PFSK-1 (cell line): ENCODE measurements at regions not wholly inside any gene's neighbourhood (a gene's known extent, or its start where the extent isn't known, plus 50 kb on each side); places are given as distances from the start of the nearest gene placed in this dataset.

ENCODE experiments used
- POLR2AphosphoS5 ChIP-seq: IDR thresholded peaks from 2 replicates; pipeline ENCODE4 v1.6.1; 2012; ENCODE audit warnings: low read depth, mild to moderate bottlenecking, control low read depth, low read length, moderate library complexity
- TAF1 ChIP-seq: IDR thresholded peaks from 2 replicates; pipeline ENCODE4 v1.6.1; 2012; ENCODE audit warnings: low read length, control low read depth, borderline replicate concordance; ENCODE audit not compliant: insufficient read depth
- TF ChIP-seq, protein P1 (sequence below), 2 experiments: IDR thresholded peaks; 2 replicates each; pipeline versions ENCODE4 v1.6.1 to v1.8.0; 2011 to 2012; ENCODE audit warnings: low read depth in 2 of 2, low read length in 2 of 2, control low read depth in 1 of 2, inconsistent platforms in 1 of 2, mild to moderate bottlenecking in 1 of 2, moderate library complexity in 1 of 2; ENCODE audit not compliant: insufficient read depth in 1 of 2

DNA sequence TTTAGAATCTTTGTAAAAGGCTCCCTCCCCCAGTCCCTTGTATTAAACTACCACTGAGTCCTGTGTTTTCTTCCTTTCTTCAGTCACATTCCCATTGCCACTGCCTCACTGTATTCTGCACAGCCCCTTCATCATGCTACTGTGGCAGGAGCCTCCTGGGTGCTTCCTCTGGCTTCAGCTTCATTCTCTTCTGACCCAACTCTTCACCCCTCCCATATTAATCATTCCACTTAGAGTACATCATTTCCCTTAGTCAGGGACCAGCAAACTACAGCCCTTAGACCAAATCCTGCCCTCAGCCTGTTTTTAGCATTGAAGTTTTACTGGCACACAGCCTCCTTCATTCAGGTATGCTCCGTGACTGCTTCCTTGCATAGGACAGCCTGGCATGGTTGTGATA is 127.7 kb upstream of the MTNR1B start:
- TF ChIP-seq TAF1 (no peak), POLR2AphosphoS5 (no peak)
- TF ChIP-seq, protein P1, sequence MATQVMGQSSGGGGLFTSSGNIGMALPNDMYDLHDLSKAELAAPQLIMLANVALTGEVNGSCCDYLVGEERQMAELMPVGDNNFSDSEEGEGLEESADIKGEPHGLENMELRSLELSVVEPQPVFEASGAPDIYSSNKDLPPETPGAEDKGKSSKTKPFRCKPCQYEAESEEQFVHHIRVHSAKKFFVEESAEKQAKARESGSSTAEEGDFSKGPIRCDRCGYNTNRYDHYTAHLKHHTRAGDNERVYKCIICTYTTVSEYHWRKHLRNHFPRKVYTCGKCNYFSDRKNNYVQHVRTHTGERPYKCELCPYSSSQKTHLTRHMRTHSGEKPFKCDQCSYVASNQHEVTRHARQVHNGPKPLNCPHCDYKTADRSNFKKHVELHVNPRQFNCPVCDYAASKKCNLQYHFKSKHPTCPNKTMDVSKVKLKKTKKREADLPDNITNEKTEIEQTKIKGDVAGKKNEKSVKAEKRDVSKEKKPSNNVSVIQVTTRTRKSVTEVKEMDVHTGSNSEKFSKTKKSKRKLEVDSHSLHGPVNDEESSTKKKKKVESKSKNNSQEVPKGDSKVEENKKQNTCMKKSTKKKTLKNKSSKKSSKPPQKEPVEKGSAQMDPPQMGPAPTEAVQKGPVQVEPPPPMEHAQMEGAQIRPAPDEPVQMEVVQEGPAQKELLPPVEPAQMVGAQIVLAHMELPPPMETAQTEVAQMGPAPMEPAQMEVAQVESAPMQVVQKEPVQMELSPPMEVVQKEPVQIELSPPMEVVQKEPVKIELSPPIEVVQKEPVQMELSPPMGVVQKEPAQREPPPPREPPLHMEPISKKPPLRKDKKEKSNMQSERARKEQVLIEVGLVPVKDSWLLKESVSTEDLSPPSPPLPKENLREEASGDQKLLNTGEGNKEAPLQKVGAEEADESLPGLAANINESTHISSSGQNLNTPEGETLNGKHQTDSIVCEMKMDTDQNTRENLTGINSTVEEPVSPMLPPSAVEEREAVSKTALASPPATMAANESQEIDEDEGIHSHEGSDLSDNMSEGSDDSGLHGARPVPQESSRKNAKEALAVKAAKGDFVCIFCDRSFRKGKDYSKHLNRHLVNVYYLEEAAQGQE (IDR thresholded peaks at IDR 0.05; ENCODE audit: insufficient read depth in 1 of 2, low read depth in 2 of 2, low read length in 2 of 2): no peak
